Activated T-cell treated with anti-CD3 and anti-CD28 coated beads, Interleukin-2, amount 50 U/mL, for 24 hours (primary cell): ENCODE measurements at regions not wholly inside any gene's neighbourhood (a gene's known extent, or its start where the extent isn't known, plus 50 kb on each side); places are given as distances from the start of the nearest gene placed in this dataset.
"Not testable (repeated sequence)": the region's sequence is repeated elsewhere in the genome, so short reads cannot be mapped to it uniquely, and the experiment has no call there.

Experiments used
- DNase-seq: peaks from one replicate; pipeline ENCODE4 v3.0.0-alpha.2; 2020
- H3K27ac Mint-ChIP-seq: 2 replicates; pipeline ENCODE4 v1.8.0; 2020; ENCODE audit warnings: mild to moderate bottlenecking, mixed read lengths
- H3K27me3 Mint-ChIP-seq: 2 replicates; pipeline ENCODE4 v1.8.0; 2020; ENCODE audit warnings: mixed read lengths
- H3K36me3 Mint-ChIP-seq: 2 replicates; pipeline ENCODE4 v1.8.0; 2020; ENCODE audit warnings: low read depth, mixed read lengths
- H3K4me1 Mint-ChIP-seq: 2 replicates; pipeline ENCODE4 v1.8.0; 2020; ENCODE audit warnings: low read depth, mixed read lengths
- H3K4me3 Mint-ChIP-seq: 2 replicates; pipeline ENCODE4 v1.8.0; 2020; ENCODE audit warnings: mild to moderate bottlenecking, moderate library complexity, mixed read lengths
- H3K9me3 Mint-ChIP-seq: 2 replicates; pipeline ENCODE4 v1.8.0; 2020; ENCODE audit warnings: mixed read lengths

DNA sequence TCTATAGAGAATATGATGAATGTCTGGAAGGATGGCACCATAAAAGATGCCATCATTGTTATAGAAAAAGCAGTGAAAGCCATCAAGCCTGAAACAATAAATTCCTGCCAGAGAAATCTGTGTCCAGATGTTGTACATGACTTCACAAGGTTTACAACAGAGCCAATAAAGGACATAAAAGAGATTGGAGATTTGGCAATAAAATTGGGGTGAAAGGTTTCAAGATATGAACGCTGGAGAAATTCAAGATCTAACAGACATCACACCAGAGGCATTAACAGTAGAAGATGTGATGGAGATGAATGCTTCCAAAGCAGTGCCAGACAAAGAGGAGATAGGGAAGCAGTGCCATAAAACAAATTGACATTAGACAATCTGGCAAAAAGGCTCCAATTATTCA is 518.8 kb upstream of the ACVR2A start:
- Mint-ChIP-seq H3K9me3 (peaks cover 7% of the 10 kb centered on the region), H3K4me1 (peaks cover 21% of the 10 kb centered on the region), H3K36me3 (no peaks in the 10 kb centered on the region), H3K4me3 (no peak overlapping the region), H3K27me3 (no peaks in the 10 kb centered on the region), H3K27ac (no peak overlapping the region)
- DNase-seq, result no peak

- Mint-ChIP-seq H3K36me3 (no peaks in the 10 kb centered on the region), H3K27me3 (no peaks in the 10 kb centered on the region), H3K27ac (no peak overlapping the region), H3K4me3 (no peak overlapping the region), H3K9me3 (peaks cover 21% of the 10 kb centered on the region), H3K4me1 (peaks cover 3% of the 10 kb centered on the region)
- no peak for DNase-seq
Measured at GRCh38 chr2:147320146-147320545, 524.7 kb upstream of the ACVR2A start.

- Mint-ChIP-seq H3K4me3 (no peak overlapping the region), H3K9me3 (no peaks in the 10 kb centered on the region), H3K27me3 (no peaks in the 10 kb centered on the region), H3K27ac (no peak overlapping the region), H3K4me1 (peaks cover 9% of the 10 kb centered on the region), H3K36me3 (no peaks in the 10 kb centered on the region)
- no peak for DNase-seq
Measured at GRCh38 chr2:147311058-147311430, 533.8 kb upstream of the ACVR2A start.

GRCh38 chr2:147310335-147311057 is 534.3 kb upstream of the ACVR2A start:
- no peaks in the 10 kb centered on the region for H3K36me3 Mint-ChIP-seq
- DNase-seq, result no peak
- H3K9me3 Mint-ChIP-seq, result no peaks in the 10 kb centered on the region
- H3K4me3 Mint-ChIP-seq, result no peak overlapping the region
- peaks cover 9% of the 10 kb centered on the region for H3K4me1 Mint-ChIP-seq
- H3K27me3 Mint-ChIP-seq, result no peaks in the 10 kb centered on the region
- H3K27ac Mint-ChIP-seq, result no peak overlapping the region

DNA sequence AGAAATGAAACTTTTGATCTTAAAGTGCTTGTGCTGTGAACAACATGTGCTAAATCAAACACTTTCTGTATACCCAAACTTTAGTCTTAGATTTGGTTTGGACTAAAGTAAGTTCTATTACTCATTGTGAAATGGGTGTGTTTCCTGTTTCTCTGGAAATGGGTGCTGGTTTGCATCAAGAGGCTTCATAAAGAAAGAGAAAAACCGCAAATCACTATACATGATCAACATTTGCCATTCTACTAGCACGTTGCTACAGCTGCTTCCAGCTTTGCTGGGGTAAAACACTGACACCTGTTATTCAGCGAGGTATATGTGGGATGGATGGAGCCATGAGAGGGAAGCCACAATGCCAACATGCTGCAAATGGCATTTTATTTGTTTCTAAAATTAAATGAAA is 547.0 kb upstream of the ACVR2A start:
- H3K4me1 Mint-ChIP-seq, result peaks cover 73% of the 10 kb centered on the region
- H3K27ac Mint-ChIP-seq, result peak overlapping the region; percentile 87
- no peak overlapping the region for H3K4me3 Mint-ChIP-seq
- H3K9me3 Mint-ChIP-seq, result peaks cover 6% of the 10 kb centered on the region
- H3K36me3 Mint-ChIP-seq, result peaks cover 6% of the 10 kb centered on the region
- DNase-seq, result no peak
- H3K27me3 Mint-ChIP-seq, result no peaks in the 10 kb centered on the region

DNA sequence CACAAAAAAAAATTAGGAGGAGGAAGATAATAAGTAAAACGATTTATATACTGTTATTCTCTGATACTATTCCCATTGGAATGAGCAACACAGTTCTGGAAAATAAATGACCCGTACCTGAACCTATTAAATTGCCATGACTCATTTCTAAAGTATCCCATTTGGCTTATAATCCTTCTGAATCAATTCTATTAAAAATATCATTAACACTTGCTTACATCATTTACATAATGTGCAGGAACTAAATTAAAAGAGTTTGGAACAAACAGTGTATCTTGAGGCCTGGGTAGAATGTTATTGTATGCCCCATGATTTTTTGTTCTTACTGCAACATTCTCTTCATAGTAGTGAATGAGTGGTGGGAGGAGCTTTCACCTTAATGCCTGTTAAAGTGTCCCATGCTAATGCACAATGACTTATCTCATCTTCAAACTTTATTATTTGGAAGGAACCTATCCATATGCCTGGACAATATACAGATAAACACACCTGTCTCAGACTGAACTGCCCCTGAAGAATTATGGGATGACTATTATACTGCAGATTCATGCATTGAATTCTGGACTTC is 549.9 kb upstream of the ACVR2A start:
- Mint-ChIP-seq H3K9me3 (peaks cover 10% of the 10 kb centered on the region), H3K36me3 (peaks cover 16% of the 10 kb centered on the region), H3K4me3 (peak overlapping the region; percentile 17), H3K27ac (peak overlapping the region; percentile 88), H3K27me3 (no peaks in the 10 kb centered on the region), H3K4me1 (peaks cover 89% of the 10 kb centered on the region)
- DNase-seq, result no peak

GRCh38 chr2:147293991-147294824 is 550.6 kb upstream of the ACVR2A start:
- peak overlapping the region; percentile 88 for H3K27ac Mint-ChIP-seq
- peaks cover 16% of the 10 kb centered on the region for H3K36me3 Mint-ChIP-seq
- peaks cover 89% of the 10 kb centered on the region for H3K4me1 Mint-ChIP-seq
- no peak for DNase-seq
- H3K9me3 Mint-ChIP-seq, result peaks cover 8% of the 10 kb centered on the region
- H3K4me3 Mint-ChIP-seq, result peak overlapping the region; percentile 21
- no peaks in the 10 kb centered on the region for H3K27me3 Mint-ChIP-seq

- H3K9me3 Mint-ChIP-seq, result peaks cover 6% of the 10 kb centered on the region
- peaks cover 45% of the 10 kb centered on the region for H3K4me1 Mint-ChIP-seq
- no peaks in the 10 kb centered on the region for H3K27me3 Mint-ChIP-seq
- H3K4me3 Mint-ChIP-seq, result no peak overlapping the region
- peak overlapping the region; percentile 58 for H3K27ac Mint-ChIP-seq
- H3K36me3 Mint-ChIP-seq, result peaks cover 10% of the 10 kb centered on the region
- no peak for DNase-seq
Measured at GRCh38 chr2:147288131-147288530, 556.7 kb upstream of the ACVR2A start.

DNA sequence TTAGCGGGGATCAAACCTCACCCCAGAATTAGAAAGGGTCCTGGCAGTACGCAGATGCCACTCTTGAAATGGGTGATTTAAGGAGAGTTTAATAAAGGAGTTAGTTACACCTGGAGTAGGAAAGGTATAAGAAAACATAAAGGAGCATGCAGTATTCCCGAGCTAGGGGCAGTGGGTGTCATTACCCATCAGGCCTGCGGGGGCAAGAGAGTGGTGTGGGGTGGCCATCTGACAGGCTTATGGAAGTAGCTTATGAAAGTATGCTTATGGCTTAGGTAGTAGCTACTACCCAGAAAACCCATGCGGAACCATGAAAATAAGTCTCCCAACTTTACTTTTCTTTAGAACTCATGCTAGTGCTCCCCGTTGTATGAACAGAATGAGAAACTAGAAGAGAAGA is 568.9 kb upstream of the ACVR2A start:
- Mint-ChIP-seq H3K36me3 (no peaks in the 10 kb centered on the region), H3K4me3 (no peak overlapping the region), H3K4me1 (no peaks in the 10 kb centered on the region), H3K9me3 (no peaks in the 10 kb centered on the region), H3K27ac (no peak overlapping the region), H3K27me3 (no peaks in the 10 kb centered on the region)
- no peak for DNase-seq

DNA sequence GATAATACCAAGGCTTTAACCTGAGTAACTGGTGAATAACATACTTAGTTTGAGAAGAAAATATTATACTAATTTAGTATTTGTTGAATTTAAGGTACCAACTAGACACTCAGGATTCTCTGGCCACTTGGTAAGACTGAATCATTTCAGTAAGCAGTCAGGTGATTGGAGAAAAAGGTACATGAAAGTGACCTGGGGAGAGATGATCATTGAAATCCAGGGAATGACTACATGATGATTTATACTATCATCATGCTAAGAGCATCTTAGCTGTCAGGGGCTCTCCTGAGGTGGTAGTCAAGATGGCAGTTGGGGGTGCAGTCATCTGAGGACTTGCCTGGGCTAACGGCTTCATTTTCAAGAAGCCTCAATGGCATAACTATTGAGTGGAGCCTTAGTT is 571.2 kb upstream of the ACVR2A start:
- H3K36me3 Mint-ChIP-seq, result peaks cover 3% of the 10 kb centered on the region
- no peaks in the 10 kb centered on the region for H3K4me1 Mint-ChIP-seq
- H3K4me3 Mint-ChIP-seq, result no peak overlapping the region
- H3K27ac Mint-ChIP-seq, result no peak overlapping the region
- H3K9me3 Mint-ChIP-seq, result peaks cover 13% of the 10 kb centered on the region
- no peak for DNase-seq
- no peaks in the 10 kb centered on the region for H3K27me3 Mint-ChIP-seq

GRCh38 chr2:147273106-147273505 is 571.7 kb upstream of the ACVR2A start:
- no peak for DNase-seq
- Mint-ChIP-seq H3K4me3 (no peak overlapping the region), H3K36me3 (peaks cover 3% of the 10 kb centered on the region), H3K27me3 (no peaks in the 10 kb centered on the region), H3K4me1 (no peaks in the 10 kb centered on the region), H3K27ac (no peak overlapping the region), H3K9me3 (peaks cover 13% of the 10 kb centered on the region)

GRCh38 chr2:147269581-147269980 is 575.2 kb upstream of the ACVR2A start:
- H3K4me3 Mint-ChIP-seq, H3K27ac Mint-ChIP-seq, H3K36me3 Mint-ChIP-seq, H3K4me1 Mint-ChIP-seq, H3K27me3 Mint-ChIP-seq, DNase-seq: not testable (repeated sequence)
- peaks cover 16% of the 10 kb centered on the region for H3K9me3 Mint-ChIP-seq

DNA sequence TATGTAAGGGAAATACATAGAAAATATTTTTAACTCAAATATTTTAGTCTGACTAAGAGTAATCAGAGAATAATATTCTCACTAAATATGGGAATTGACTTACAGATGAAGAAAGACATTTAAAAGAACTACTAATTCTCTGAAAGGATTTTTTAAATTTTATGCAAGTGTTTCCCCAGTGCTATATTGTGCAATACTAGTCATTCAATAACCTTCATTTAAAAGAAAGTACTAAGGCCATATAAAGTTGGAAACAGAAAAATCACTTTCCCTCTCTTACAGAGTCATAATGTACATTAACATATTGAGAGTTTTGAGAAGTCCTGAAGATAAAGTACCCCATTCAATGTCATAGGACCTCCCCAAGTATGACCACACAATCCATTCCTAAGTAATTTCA is 584.6 kb upstream of the ACVR2A start:
- Mint-ChIP-seq H3K27me3 (no peaks in the 10 kb centered on the region), H3K27ac (no peak overlapping the region), H3K36me3 (peaks cover 1% of the 10 kb centered on the region), H3K9me3 (peaks cover 9% of the 10 kb centered on the region), H3K4me3 (no peak overlapping the region), H3K4me1 (no peaks in the 10 kb centered on the region)
- no peak for DNase-seq

DNA sequence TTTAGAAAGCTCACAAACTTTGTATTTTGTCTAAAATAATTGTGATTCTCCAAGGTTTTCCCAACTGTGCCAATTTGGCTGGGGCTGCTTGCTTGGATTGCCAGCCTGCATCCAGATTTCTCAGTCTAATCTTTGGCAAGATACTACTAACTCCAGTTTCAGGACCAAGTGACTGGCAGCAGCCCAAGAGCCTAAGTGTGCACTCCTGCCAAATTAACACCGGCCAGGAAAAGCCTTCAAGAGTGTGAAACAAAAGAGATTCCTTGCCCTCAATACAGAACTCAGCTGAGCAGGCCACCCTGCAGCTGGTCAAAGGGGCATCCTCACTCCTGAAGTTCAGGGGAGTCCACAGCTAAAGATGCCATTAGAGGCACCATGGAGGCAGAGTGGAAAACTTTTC is 589.0 kb upstream of the ACVR2A start:
- Mint-ChIP-seq H3K27ac (no peak overlapping the region), H3K4me3 (no peak overlapping the region), H3K36me3 (no peaks in the 10 kb centered on the region), H3K4me1 (no peaks in the 10 kb centered on the region), H3K9me3 (peaks cover 7% of the 10 kb centered on the region), H3K27me3 (peaks cover 2% of the 10 kb centered on the region)
- DNase-seq, result no peak
